ENCODE measurements at regions not wholly inside any gene's neighbourhood (a gene's known extent, or its start where the extent isn't known, plus 50 kb on each side); places are given as distances from the start of the nearest gene placed in this dataset.

- Mint-ChIP-seq H3K4me3 (no peak overlapping the region), H3K9me3 (no peaks in the 10 kb centered on the region), H3K36me3 (ENCODE audit: insufficient read depth in 1 of 3, low read depth in 3 of 3) (no peaks in the 10 kb centered on the region), H3K4me1 (peaks cover 7% of the 10 kb centered on the region in 2 experiments), H3K27me3 (ENCODE audit: low read depth) (no peaks in the 10 kb centered on the region), H3K27ac (peak overlapping the region in 1 of 3 experiments; percentile 26; a peak in 1 of 7 replicates)
- no peak overlapping the region for H3K27ac ChIP-seq (ENCODE audit: insufficient read length, low read depth, low read length)
- no peak overlapping the region for H4K5ac ChIP-seq (ENCODE audit: insufficient read length, low read depth, low read length)
- H3T11ph ChIP-seq (ENCODE audit: low read length) = no peak overlapping the region
- H3K23ac ChIP-seq (ENCODE audit: insufficient read length, low read depth, low read length) = no peak overlapping the region
- no peaks in the 10 kb centered on the region for H3K23me2 ChIP-seq (ENCODE audit: insufficient read length, low read depth, low read length, poor library complexity, severe bottlenecking)
- WGBS (ENCODE audit: extremely low coverage, insufficient read length, low lambda C conversion rate) = no CpG with 5 or more reads among the region's 3 CpGs
- H3K56ac ChIP-seq (ENCODE audit: insufficient read length, low read depth, low read length) = no peak overlapping the region
- H3K79me2 ChIP-seq (ENCODE audit: insufficient read depth, low read length) = no peaks in the 10 kb centered on the region
- no peaks in the 10 kb centered on the region for H3K79me1 ChIP-seq (ENCODE audit: insufficient read depth, low read depth, low read length, poor library complexity, severe bottlenecking)
- no peak overlapping the region for H2AFZ ChIP-seq (ENCODE audit: low read length)
- H4K91ac ChIP-seq (ENCODE audit: insufficient read length, low read depth, low read length) = no peak overlapping the region
- no peaks in the 10 kb centered on the region for H3K9me3 ChIP-seq (ENCODE audit: control insufficient read depth, low read depth, low read length)
- no peak overlapping the region for H2BK20ac ChIP-seq (ENCODE audit: low read depth, low read length, poor library complexity, severe bottlenecking)
- H3K9ac ChIP-seq (ENCODE audit: extremely low read depth, insufficient read length, low read length) = no peak overlapping the region
- H3K14ac ChIP-seq (ENCODE audit: insufficient read depth, low read length) = no peak overlapping the region
- no peak overlapping the region for H3K4ac ChIP-seq (ENCODE audit: low read depth, low read length)
- no peak overlapping the region for H2BK12ac ChIP-seq (ENCODE audit: insufficient read length, low read depth, low read length)
- DNase-seq = no peak
- H2AK5ac ChIP-seq (ENCODE audit: insufficient read length, low read length) = no peak overlapping the region
- no peak for TF ChIP-seq CTCF (conservative IDR thresholded peaks at IDR 0.05)
- no peak overlapping the region for H4K8ac ChIP-seq (replicated peaks; ENCODE audit: insufficient read length, low read depth, low read length)
- no peak overlapping the region for H3K18ac ChIP-seq (ENCODE audit: insufficient read length, low read depth, low read length)
- no peaks in the 10 kb centered on the region for H4K20me1 ChIP-seq (ENCODE audit: control insufficient read depth, insufficient read depth, insufficient read length)
- no peak overlapping the region for H3K4me2 ChIP-seq (ENCODE audit: insufficient read depth, insufficient read length, low read length)
- H2BK120ac ChIP-seq (ENCODE audit: low read depth, low read length, poor library complexity, severe bottlenecking) = no peak overlapping the region
- no peak overlapping the region for H2BK15ac ChIP-seq (ENCODE audit: low read depth, low read length)
- peaks cover 4% of the 10 kb centered on the region; the same call in 1 of the 2 replicates for H3K4me1 ChIP-seq (ENCODE audit: insufficient read depth, low read length)
- H2BK5ac ChIP-seq (ENCODE audit: insufficient read length, low read length) = no peak overlapping the region
- H3K27me3 ChIP-seq (ENCODE audit: insufficient read depth, low read length) = no peaks in the 10 kb centered on the region
These were observed 197.5 kb upstream of the MAN1A1 start for GRCh38 chr6:119547024-119547423.

Data from H9 (cell line).